ENCODE measurements at regions not wholly inside any gene's neighbourhood (a gene's known extent, or its start where the extent isn't known, plus 50 kb on each side); places are given as distances from the start of the nearest gene placed in this dataset.

DNA sequence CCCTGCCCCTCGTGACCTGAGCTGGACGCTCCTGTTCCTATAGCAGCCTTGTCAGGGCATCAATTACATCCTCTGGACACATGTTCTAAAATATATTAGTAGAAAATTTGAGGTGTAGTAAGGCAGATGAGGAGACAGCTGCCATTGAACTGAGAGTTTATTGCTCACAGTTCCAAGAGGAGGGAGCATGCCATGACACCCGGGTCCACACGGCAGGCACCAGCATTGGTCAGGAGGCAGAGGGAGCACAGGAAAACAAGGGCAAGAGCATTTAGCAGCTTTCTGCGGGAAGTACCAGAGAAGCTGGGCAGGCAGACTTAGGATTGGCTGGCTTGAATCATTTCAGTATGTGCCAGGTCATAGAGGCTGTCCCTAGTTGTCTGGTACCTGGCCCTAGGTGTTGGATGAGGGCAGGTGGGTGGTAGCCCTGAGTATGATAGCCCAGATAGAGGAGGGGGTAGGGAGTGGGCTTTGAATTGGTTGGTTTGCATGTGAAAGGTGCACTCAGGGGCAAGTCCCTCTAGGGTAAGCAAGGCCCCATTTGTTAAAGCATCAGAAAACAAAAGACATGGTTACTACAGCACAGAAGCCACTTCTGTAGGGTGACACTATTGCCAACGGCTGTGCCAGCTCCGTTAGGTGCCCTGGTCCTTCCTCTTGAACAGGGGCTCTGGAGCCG, 223.6 kb upstream of the RAB4A start:
- no peak for TF ChIP-seq ZFX (IDR thresholded peaks at IDR 0.05)
- TF ChIP-seq, protein P1, sequence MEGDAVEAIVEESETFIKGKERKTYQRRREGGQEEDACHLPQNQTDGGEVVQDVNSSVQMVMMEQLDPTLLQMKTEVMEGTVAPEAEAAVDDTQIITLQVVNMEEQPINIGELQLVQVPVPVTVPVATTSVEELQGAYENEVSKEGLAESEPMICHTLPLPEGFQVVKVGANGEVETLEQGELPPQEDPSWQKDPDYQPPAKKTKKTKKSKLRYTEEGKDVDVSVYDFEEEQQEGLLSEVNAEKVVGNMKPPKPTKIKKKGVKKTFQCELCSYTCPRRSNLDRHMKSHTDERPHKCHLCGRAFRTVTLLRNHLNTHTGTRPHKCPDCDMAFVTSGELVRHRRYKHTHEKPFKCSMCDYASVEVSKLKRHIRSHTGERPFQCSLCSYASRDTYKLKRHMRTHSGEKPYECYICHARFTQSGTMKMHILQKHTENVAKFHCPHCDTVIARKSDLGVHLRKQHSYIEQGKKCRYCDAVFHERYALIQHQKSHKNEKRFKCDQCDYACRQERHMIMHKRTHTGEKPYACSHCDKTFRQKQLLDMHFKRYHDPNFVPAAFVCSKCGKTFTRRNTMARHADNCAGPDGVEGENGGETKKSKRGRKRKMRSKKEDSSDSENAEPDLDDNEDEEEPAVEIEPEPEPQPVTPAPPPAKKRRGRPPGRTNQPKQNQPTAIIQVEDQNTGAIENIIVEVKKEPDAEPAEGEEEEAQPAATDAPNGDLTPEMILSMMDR (conservative IDR thresholded peaks at IDR 0.05): no peak

Data from C4-2B (cell line).